Glomerular visceral epithelial cell (primary cell): ENCODE measurements at regions not wholly inside any gene's neighbourhood (a gene's known extent, or its start where the extent isn't known, plus 50 kb on each side); places are given as distances from the start of the nearest gene placed in this dataset.
A peak's percentile ranks its signal among the peaks of the same experiment; 100 is the strongest.

ENCODE experiments used
- DNase-seq: peaks from one replicate; pipeline ENCODE4 v3.0.0-alpha.2; 2016; ENCODE audit errors: extremely low spot score

DNA sequence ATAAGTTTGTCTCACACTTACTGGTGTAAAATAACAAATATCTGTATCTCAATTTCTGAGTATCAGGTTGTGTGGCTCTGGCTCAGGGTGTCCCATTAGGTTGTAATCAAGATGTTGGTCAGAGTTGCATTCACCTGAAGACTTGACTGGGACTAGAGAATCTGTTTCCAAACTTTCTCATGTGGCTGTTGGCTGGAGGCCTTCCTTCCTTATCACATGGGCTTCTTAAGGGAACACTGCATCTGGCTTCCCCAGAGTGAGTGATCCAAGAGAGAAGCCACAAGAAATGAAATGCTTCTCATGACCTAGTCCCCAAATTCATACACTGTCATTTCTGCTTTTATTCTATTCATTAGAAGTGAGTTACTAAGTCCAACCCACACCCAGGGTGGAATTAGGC is 568.4 kb upstream of the CAMK1G start:
- DNase-seq, result no peak

DNA sequence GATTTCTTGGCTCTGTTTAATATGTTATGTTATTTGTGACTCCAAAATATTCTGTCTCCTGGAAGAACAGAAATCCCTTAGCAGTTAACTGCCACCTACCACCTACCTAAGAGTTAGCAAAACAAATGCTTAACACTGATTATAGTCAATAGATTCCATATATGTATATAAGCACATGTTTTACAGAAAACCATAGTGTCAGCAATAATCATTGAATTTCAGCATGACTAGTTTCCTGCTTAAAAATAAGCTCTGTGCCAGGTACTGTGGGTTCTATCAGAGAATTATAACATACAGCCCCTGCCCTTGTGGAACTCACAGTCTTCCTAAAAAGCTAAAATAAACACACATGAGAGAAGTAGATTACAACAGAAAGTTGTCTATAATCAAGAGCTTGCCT is 561.9 kb upstream of the CAMK1G start:
- DNase-seq, result no peak

DNA sequence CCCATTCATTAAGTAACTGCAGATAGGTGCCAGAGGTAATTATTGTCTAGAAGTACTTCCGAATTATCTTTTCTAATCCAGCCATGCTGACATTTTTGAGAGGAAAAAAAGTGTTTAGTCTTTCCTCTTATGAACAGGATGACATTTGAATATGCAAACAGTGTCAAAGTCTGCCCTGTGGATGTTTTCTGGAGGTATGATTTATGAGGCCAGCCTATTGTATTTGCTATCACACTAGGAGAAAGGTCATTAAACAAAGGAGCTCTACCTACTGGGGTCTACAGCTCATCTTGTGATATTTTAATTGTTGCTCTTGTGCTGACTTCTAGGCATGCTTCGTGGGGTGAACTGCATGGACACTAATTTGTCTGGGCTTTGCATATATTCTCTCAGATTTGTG is 559.7 kb upstream of the CAMK1G start:
- no peak for DNase-seq

DNA sequence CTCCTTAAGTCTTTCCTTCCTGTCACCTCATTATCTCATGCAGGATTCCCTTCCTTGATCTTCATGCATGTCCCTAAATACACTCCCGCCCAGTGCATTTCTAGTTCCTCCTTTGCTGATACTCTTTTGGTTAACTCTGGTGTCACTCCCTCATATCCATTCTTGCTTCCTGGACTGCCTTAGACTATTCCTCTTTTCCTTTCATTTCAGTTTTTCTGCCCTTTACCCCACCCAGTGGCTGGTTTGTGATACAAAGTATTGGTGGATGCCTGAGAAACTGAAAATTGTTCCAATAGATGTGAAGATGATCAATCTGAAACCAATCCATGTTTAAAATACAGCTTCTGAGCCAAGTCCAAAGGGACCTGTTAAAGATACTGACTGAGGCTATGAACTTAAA is 553.8 kb upstream of the CAMK1G start:
- DNase-seq, result peak; percentile 11

DNA sequence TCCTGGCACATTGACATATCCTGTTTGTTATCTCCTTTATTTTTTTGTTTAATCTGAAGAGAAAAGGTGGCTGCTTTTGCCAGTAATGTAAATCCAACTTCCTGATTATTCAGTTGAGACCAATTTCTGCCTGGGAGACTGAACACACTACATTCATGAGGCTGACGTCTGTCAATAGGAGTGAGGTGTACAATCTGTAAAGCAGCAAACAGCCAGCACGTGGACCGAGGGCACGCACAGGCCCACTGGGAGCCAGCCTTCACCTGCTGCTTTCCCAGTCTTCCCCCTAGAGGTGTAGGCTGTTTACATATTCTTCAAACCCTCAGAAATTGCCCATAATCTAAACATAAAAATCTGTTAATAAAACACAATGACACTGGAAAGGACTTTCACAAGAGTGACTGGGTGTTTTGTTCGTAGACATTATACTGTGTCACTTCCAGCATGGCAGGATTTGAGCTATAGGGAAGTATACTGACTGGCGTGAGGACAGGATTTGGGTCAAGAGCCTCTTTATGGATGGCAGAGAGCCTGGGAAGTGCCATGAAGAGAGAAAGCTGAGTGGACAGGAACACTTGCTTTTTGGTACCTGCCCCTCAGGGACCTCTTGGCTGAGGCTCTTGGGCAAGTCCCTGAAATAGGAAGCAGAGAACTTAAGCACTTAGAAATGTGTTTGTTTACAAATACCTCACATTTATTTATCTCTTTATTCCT is 552.9 kb upstream of the CAMK1G start:
- no peak for DNase-seq

DNA sequence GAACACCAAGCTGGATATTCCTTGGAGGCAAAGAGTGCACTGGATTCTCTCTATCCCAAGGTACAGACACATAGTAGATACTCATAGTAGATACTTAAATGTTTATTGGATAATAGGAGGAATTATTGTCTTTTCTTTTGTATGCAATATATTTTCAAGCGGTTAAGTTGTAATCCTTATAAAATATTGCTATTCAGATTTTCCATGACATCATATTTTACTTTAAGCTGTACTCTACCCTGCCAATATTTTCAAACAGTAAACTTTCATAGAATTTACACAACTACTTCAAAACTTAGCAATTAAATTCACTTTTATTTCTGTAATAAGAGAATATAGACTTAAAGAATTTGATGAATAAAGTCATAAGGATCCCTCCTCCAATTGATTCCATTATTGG is 546.5 kb upstream of the CAMK1G start:
- DNase-seq, result no peak

DNA sequence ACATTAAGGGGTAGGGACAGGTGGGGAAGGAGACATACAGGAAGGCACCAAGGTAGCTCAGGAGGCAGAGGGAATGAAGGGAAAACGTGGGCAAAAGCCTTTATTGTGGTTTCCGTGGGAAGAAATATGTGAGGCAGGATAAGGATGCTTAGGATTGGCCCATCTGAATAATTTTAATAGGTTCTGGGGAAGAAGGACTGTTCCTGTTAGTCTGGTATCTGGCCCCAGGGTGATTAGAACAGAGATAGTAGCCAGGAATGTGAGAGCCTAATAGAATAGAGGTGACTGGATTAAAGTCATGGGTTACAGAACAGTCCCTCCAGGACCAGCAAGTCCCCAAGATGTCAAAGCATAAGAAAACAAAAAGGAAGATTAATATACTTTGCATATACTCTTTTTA is 545.2 kb upstream of the CAMK1G start:
- DNase-seq, result no peak

DNA sequence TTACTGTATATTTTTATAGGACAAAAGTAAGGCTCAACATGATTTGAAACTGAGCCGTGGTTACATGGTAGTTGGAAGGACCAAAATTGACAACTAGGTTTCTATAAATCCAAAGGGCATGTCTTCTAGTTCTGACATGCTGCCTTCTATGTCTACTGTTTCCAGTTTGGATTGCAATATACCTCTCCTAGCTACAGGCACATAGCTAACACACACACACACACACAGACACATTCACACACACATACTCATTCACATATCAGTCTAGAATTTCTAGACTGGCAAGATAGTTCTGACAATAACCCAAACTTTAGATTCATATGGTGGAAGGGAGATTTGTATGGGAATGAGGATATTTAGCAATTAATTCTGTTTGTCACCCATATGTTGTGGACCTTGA is 544.8 kb upstream of the CAMK1G start:
- DNase-seq, result peak; percentile 15

DNA sequence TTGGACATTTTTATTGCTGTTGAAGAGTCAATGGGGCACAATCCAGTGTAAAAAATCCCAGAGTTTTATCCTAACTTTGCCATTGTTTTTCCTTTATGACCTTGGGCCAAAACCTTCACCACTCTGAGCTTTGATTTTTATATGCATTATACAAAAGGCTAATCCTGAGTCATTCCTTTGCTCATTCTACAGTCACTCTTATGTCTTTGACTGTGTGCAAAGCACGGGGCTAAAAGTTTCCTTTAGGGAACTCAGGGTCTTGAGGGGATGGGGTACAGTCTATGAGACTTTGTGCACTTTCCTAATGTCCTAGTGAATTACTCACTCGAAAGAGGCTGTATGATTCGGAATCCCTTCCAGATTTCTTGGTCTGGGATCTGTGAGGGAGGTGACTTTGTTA is 543.2 kb upstream of the CAMK1G start:
- no peak for DNase-seq

DNA sequence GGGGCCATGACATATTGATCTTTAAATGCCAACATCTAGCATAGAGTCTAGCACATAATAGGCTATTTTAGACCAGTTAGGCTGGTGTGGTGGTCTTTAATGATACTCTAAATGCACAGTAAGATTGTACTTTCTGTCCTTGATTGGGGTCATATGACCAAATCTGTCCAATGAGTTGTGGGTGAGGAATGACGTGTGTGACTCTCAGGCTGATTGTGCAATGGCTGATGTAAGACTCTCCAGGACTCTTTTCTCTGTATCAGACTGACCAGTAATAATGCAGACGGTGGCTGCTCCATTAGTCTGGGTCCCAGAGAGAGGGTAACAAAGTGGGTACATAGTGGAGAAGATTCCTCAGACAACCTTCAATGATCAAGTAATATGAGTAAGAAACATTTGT is 541.6 kb upstream of the CAMK1G start:
- DNase-seq, result peak; percentile 33

DNA sequence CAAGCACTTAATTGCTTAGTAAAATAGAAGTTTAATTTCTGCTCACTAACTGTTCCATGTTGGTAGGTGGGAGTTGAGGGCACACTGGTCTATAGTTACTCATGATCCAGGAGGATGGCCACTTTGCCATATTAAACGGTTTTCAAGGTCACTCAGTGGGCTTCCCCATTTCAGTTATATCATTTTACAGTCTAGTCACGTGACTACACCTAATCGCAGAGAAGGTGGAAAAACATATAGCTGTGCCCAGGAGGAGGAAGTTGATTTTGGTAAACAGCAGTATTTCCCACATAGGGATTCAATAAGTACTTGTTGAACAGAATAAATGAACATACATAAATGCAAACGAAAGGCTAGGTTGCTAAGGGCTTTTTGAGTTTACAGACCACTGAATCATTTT is 541.1 kb upstream of the CAMK1G start:
- no peak for DNase-seq

DNA sequence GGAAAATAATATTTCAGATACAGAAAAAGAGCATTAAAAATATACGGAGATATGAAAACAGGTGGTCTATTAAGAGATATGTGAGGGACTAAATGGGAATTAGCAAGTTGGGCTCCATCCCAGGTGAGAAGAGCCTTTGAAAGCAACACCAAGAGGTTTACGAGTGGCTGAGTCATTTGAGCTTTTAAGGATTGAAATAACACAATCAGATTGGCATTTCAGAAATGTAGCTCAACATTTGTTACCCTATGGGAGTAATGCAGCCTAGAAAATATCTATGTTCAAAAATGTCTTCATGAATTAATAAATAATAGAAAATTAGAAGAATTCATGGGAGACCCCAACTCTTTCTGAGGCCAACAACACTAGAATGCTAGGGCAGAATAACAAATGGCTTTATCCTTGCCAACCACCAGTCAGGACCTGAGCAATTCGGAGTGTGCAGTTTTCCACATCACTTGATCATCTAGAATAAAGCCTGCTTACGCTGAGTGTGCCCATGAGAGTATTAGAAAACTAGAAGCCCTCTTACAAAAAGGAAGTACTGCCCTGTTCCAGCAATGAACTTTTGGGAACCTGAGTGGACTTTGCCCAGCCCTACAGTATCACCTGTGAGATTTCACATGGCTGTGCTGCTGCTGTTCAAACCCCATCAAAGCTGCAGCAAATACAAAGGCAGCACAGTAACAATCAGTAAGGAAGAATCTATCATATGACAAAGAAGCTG is 538.0 kb upstream of the CAMK1G start:
- DNase-seq, result peak; percentile 61

DNA sequence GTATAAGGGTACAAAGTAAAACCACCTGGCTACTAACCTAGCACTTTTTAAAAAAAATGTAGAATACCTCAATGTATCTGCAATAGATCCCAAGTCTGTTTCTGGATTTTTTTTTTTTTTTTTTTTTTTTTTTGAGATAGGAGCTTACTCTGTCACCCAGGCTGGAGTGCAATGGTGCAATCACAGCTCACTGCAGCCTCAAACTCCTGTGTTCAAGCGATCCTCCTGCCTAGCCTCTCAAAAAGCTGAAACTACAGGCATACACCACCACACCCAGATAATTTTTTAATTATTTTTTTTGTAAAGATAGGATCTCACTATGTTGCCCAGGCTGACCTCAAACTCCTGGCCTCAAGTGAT is 537.5 kb upstream of the CAMK1G start:
- DNase-seq, result no peak

DNA sequence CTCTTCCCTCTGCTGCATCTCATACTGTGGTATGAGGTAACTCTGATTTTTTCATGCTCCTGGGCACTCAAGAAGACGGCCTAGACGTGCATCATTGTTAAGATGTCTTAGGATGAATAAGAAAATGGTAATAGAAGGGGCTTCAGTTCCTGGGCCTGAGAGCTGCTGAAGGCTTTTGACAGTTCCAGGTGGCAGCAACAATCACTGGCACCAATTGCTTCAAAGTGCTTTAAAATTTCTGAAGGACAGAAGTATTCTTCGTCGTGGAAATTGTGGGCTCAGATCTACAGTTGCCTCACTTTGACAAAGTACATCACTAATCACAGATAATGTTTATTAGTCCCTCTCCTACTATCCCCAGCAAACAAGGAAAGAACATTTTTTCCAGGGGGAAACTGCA is 536.6 kb upstream of the CAMK1G start:
- no peak for DNase-seq

DNA sequence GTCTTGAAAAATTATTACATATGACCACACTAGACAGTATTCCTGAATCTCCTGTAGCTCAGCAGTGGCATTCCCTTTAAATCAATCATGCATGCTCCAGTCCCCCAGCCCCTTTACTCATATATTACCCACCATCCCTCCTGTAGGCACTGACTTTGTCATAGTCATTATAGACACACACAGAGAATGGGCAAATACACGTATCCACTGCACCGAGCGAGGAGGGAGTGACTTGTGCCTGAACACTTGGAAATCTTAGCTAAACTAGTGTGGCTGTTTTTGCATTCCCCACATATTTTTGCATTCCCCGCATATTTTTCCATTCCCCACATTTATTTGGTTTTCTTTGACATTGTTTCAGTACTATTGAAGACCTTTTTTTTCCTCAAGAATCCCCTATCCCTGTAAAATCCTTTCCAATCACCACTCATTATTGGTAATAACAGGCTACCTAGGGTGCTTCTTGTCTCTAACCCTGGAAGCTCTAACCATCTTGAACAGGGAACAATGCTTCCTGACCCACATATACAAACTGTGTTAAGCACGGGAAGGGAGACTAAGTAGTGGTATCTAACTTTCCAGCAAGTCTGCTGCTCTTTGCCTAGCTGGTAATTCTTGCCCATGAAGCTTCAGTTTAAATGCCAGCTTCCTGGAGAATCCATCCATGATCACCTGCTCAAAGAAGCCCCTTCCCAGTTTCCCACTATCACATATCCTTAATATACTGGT is 534.4 kb upstream of the CAMK1G start:
- DNase-seq, result peak; percentile 81

DNA sequence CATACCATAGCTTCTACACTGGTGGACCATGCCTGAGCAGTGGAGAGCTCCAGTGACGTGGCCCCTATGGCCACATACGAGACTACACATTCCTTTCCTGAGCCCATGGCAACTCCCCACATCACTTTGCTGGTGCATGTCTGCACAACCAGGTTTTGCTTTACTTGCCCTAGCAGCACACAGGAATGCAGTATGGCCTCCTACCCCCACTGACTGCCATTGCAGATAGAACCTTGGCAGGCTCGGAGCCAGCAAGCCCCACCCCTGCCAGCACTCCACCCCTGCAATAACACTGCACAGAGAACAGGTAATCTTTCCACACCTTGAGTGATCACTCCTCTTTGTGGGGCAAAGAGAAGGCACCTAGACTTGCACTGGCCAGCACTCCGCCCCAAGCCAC is 531.9 kb upstream of the CAMK1G start:
- no peak for DNase-seq

DNA sequence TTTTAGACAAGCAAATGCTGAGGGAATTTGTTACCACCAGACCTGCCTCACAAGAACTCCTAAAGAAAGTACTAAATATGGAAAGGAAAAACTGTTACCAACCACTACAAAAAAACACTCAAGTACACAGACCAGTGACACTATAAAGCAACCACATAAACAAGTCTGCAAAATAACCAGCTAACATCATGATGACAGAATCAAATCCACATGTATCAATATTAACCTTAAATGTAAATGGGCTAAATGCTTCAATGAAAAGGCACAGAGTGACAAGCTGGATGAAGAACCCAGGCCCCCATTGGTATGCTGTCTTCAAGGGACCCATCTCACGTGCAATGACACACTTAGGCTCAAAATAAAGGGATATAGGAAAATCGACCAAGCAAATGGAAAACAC is 529.9 kb upstream of the CAMK1G start:
- DNase-seq, result no peak

DNA sequence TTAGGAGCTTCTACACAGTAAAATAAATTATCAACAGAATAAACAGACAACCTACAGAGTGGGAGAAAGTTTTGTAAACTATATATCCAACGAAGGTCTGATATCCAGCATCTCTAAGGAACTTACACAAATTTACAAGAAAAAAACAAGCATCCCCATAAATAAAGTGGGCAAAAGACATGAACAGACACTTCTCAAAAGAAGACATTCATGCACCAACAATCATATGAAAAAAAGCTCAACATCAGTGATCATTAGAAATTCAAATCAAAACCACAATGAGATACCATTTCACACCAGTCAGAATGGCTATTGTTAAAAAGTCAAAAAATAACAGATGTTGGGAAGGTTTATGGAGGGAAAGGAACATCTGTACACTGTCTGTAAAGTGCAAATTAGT is 526.4 kb upstream of the CAMK1G start:
- DNase-seq, result no peak

DNA sequence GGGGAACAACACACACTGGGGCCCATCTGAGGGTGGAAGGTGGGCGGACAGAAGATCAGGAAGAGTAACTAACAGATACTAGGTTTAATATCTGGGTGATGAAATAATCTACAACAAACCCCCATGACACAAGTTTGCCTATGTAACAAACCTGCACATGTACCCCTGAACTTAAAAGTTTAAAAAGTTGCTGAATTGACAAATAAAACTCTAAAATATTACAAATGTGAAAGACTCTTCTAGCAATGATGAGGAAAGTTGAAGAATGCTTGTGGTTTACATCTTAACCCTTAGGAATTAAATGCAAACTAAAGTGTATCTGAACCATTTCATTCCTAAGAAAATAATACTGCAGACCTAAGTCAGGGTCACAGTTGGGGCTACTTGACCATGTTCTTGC is 525.6 kb upstream of the CAMK1G start:
- DNase-seq, result no peak

DNA sequence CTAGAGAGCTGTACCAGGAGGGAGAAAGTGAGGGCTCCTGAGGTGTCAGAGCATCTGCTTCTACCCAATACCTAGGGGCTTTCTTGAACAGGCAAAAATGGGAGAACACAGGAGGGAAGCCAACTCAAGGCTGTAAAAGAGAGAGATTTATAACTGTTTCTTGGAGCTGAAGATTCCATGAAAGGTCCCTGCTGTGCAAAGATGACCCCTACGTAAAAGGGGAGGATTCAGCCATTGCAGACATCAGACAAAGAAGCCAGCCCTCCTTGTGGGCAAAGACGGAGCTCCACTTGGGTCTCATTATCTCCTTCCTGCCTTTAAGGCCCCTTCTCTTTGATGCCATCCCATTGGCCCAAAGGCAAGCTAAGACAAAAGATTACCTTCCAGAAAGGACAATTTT is 524.1 kb upstream of the CAMK1G start:
- no peak for DNase-seq

DNA sequence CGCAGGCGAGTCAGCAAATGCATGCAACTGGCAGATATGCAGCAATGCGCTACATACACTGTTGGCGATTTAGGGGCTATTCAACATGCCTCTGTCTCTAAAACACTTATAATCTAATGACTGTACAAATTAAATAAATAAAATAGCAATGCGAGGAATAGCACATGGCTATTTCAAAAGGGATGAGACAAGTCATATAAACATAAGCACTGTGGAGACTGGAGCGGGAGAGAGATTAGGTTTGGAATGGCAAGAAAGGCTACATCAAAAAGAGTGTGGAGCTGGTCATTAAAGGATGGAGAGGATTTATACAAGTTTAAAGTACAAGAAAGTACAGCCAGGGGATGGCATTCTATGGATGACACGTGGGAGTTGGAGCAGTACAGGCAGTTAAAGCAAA is 523.5 kb upstream of the CAMK1G start:
- DNase-seq, result no peak

DNA sequence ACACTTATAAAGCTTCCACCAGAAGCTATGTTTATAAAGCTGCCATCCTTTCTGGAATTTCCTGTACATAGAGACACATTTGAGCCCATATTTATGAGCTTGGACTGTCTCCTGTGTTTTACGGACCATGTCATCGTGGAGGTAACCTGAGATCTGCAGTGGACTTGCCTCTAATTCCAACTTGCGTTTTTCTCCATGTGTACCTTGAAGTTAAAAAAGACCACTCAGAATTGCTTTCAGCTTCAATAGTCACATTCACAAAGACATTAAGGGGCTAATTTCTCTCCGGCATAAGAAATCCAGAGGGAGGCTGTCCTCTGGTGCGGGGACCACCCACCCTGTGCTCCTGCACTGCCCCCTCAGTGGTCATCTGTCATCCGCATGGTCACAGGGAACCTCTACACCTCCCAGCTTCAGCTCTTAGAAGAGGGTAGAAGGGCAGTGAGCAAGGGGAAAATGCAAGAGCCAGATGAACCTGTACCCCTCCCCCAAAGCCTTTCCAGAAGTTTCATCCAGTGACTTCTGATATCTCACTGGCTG is 521.4 kb upstream of the CAMK1G start:
- no peak for DNase-seq

DNA sequence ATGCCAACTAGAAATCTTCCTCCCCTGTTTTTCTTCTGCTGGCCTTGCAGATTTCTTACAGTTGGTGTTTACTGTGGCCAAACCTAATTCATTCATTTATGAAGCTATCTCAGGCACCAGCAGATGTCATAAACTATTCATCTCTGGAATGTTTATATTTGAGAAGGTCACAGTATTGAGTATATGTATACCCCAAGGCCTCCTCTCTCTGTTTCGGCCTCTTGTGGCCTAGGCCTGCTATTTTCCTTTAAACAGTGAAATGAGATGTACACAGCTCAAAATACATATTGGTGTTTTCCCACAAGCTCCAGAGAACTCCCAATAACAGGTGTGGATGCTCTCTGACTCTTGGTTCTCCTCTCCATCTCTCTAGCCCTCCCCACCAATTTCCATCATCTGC is 520.7 kb upstream of the CAMK1G start:
- no peak for DNase-seq
